Fibroblast of villous mesenchyme (primary cell): ENCODE measurements at regions not wholly inside any gene's neighbourhood (a gene's known extent, or its start where the extent isn't known, plus 50 kb on each side); places are given as distances from the start of the nearest gene placed in this dataset.

Source experiments
- DNase-seq: peaks from one replicate; pipeline ENCODE4 v3.0.0-alpha.2; 2010; ENCODE audit warnings: low read depth
- H3K4me3 ChIP-seq: 2 replicates; pipeline ENCODE4 v1.5.1; 2011; ENCODE audit warnings: low read depth, mild to moderate bottlenecking, low read length
- TF ChIP-seq, protein P1 (sequence below): IDR thresholded peaks from 2 replicates; pipeline ENCODE4 v1.5.1; 2012; ENCODE audit warnings: low read depth, mild to moderate bottlenecking, low read length; ENCODE audit not compliant: insufficient read depth

DNA sequence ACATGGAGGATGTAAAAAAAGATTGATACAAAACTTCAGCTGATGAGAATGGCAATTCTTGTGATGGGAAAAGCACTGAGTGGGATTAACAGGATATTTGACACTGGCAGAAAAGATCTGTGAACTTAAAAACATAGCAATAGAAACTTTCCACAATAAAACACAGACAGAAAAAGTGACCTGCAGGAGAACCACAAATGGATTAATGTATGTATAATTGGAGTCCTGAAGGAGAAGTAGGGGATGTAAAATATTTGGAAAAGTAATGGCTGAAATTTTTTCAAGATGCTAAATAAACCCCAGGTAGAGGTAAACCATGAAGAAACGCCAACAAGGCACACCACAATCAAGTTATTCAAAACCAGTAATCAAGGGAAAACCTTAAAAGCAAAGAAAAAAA, 130.8 kb upstream of the C14orf180 start:
- no peak overlapping the region for H3K4me3 ChIP-seq
- no peak for DNase-seq
- TF ChIP-seq, protein P1, sequence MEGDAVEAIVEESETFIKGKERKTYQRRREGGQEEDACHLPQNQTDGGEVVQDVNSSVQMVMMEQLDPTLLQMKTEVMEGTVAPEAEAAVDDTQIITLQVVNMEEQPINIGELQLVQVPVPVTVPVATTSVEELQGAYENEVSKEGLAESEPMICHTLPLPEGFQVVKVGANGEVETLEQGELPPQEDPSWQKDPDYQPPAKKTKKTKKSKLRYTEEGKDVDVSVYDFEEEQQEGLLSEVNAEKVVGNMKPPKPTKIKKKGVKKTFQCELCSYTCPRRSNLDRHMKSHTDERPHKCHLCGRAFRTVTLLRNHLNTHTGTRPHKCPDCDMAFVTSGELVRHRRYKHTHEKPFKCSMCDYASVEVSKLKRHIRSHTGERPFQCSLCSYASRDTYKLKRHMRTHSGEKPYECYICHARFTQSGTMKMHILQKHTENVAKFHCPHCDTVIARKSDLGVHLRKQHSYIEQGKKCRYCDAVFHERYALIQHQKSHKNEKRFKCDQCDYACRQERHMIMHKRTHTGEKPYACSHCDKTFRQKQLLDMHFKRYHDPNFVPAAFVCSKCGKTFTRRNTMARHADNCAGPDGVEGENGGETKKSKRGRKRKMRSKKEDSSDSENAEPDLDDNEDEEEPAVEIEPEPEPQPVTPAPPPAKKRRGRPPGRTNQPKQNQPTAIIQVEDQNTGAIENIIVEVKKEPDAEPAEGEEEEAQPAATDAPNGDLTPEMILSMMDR: no peak

- H3K4me3 ChIP-seq: no peak overlapping the region
- DNase-seq: no peak
- TF ChIP-seq, protein P1: no peak
Measured at GRCh38 chr14:104450811-104451401, 128.7 kb upstream of the C14orf180 start.

DNA sequence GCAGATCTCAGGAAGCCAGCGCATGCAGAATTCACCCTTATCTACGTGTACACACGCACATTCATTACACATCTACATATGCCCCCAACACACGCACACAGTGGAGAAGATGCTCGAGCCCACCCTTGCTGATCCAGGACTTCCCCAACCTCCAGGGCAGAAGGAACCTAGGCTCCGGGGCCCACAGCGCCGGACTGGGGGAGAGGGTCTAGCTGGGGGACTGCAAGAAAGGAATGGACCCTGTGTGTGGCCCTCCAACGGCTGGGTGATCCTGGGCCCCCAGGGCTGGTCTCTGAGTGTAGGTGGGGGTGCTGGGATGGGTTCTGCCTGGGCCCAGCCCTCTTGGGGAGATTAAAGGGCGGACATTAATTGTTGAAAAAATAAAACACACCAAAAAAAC, 128.1 kb upstream of the C14orf180 start:
- H3K4me3 ChIP-seq: no peak overlapping the region
- TF ChIP-seq, protein P1: no peak
- no peak for DNase-seq

GRCh38 chr14:104458845-104459244, 120.7 kb upstream of the C14orf180 start:
- no peak overlapping the region for H3K4me3 ChIP-seq
- TF ChIP-seq, protein P1: no peak
- DNase-seq: no peak

DNA sequence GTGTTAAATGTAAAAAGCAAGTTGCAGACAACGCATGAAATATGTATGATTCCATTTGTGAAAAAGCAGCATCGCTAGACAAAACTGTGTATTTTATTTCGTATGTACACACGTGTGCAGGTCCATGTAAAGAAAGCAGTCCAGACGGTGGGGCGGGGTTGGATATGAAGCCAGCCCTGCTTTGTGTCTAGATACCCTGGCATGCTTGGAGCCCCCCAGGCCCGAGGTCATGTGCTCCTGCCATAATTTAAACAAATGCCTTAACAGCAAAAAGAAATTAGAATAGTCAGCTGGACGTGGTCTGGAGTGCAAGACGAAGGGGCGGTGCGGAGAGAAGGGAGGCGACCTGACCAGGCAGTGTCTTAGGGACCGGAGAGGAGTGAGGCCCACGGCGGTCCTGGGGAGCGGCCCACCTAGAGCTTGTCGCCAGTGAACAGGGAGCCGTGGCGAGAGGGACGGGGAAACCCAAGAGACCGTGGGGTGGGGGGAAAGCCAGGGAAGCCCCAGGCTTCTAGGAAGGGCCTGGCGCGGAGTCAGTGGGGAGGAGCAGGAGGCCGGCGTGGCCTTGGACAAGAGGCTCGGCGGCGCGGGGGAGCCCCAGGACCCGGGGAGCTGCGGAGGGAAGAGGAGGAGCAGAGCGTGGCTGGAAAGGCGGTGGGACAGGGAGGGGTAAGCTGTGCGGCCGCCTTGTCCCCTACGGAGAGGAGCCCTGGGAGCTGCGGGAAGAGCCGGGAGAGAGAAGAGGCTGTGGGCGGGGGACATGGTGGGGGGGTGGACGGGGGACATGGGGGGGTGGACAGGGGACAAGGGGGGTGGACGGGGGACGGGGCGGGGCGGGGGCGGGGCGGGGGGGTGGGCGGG, 118.5 kb upstream of the C14orf180 start:
- DNase-seq: no peak
- no peak overlapping the region for H3K4me3 ChIP-seq
- TF ChIP-seq, protein P1: no peak

DNA sequence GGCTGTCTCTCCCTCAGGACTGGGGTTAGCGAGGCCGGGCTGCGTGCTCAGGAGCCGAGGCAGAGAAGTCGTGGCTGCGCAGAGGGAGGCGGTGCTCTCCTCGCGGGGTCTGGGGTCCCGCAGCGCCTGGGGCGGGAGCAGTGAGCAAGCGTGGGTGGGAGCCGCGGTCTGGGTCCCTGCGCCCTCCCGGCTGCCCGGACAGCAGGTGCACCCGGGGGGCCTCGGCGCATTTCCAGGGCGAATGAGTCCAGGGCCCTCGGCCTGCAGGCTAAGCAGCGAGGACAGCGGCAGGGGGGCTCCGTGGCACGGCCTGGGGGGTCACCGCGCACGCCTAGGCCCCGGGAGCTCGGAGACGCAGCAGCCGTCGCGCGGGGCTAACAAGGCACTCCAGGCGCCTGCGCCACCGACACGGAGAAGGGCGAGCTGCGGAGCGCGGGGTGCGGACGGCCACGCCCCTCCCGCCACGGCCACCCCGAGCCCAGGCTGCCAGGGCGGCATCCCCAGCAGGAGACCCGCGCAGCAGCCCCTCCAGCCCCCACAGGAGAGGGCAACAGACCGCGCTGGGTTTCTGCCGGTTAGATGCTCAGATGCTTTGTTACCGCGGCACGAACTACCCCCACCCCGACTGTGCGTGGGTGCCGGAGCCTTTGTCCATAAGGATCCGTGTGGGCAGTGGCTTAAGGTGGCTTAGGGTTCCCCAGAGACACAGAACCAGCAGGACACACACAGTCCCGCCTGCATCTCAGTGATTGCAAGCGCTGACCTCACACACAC, 117.7 kb upstream of the C14orf180 start:
- H3K4me3 ChIP-seq: no peak overlapping the region
- DNase-seq: no peak
- TF ChIP-seq, protein P1: no peak
